ENCODE measurements at regions not wholly inside any gene's neighbourhood (a gene's known extent, or its start where the extent isn't known, plus 50 kb on each side); places are given as distances from the start of the nearest gene placed in this dataset.

GRCh38 chr13:111866731-111867245 lies 200.2 kb upstream of the SOX1 start:
- Histone ChIP-seq H3K4me1 (no peaks in the 10 kb centered on the region), H3K4me3 (no peak overlapping the region), H3K27me3 (no peaks in the 10 kb centered on the region), H3K36me3 (no peaks in the 10 kb centered on the region), H3K9me3 (no peaks in the 10 kb centered on the region), H3K27ac (no peak overlapping the region)
- in situ Hi-C loops (cut with MboI; ENCODE audit: low pct_ligation_motif_present in 1 of 4, low pct_unique_long_range_greater_than_20kb in 1 of 4, low sequenced_read_pairs in 3 of 4) (no loop called here), intact Hi-C loops (cut with DNase I; ENCODE audit: low total_unique reads) (no loop called here)
- TF ChIP-seq CTCF (IDR thresholded peaks at IDR 0.05) = no peak
- no peak for TF ChIP-seq POLR2A (IDR thresholded peaks at IDR 0.05)
- TF ChIP-seq POLR2AphosphoS5 (IDR thresholded peaks at IDR 0.05) = no peak
- TF ChIP-seq EP300 (IDR thresholded peaks at IDR 0.05; ENCODE audit: low read depth) = no peak
- 80% methylated on average over 10 to 11 of the region's 11 CpGs for WGBS, 2 donors (ENCODE audit: low coverage in 1 of 2)
- DNase-seq = no peak

GRCh38 chr13:111867657-111868056 lies 199.3 kb upstream of the SOX1 start:
- H3K27me3 ChIP-seq = no peaks in the 10 kb centered on the region
- in situ Hi-C loops (cut with MboI; ENCODE audit: low pct_ligation_motif_present in 1 of 4, low pct_unique_long_range_greater_than_20kb in 1 of 4, low sequenced_read_pairs in 3 of 4) (no loop called here), intact Hi-C loops (cut with DNase I; ENCODE audit: low total_unique reads) (no loop called here)
- no peak overlapping the region for H3K4me3 ChIP-seq
- no peak overlapping the region for H3K27ac ChIP-seq
- TF ChIP-seq POLR2AphosphoS5 (IDR thresholded peaks at IDR 0.05) (no peak), POLR2A (IDR thresholded peaks at IDR 0.05) (no peak), CTCF (IDR thresholded peaks at IDR 0.05) (no peak), EP300 (IDR thresholded peaks at IDR 0.05; ENCODE audit: low read depth) (no peak)
- H3K9me3 ChIP-seq = no peaks in the 10 kb centered on the region
- H3K4me1 ChIP-seq = no peaks in the 10 kb centered on the region
- DNase-seq = no peak
- whole genome bisulfite sequencing, 2 donors (ENCODE audit: low coverage in 1 of 2) = 76 to 88% methylated on average over 1 of the region's 1 CpG
- H3K36me3 ChIP-seq = no peaks in the 10 kb centered on the region

GRCh38 chr13:111868716-111869115 lies 198.2 kb upstream of the SOX1 start:
- H3K27ac ChIP-seq = no peak overlapping the region
- H3K27me3 ChIP-seq = no peaks in the 10 kb centered on the region
- H3K36me3 ChIP-seq = no peaks in the 10 kb centered on the region
- H3K9me3 ChIP-seq = no peaks in the 10 kb centered on the region
- in situ Hi-C loops (cut with MboI; ENCODE audit: low pct_ligation_motif_present in 1 of 4, low pct_unique_long_range_greater_than_20kb in 1 of 4, low sequenced_read_pairs in 3 of 4) = no loop called here
- TF ChIP-seq POLR2A (IDR thresholded peaks at IDR 0.05) = no peak
- TF ChIP-seq EP300 (IDR thresholded peaks at IDR 0.05; ENCODE audit: low read depth) = no peak
- TF ChIP-seq POLR2AphosphoS5 (IDR thresholded peaks at IDR 0.05) = no peak
- TF ChIP-seq CTCF (IDR thresholded peaks at IDR 0.05) = no peak
- intact Hi-C loops (cut with DNase I; ENCODE audit: low total_unique reads) = no loop called here
- no peaks in the 10 kb centered on the region for H3K4me1 ChIP-seq
- WGBS, 2 donors (ENCODE audit: low coverage in 1 of 2) = 81 to 100% methylated on average over 3 of the region's 3 CpGs
- DNase-seq = no peak
- no peak overlapping the region for H3K4me3 ChIP-seq

GRCh38 chr13:111872475-111873150 lies 194.3 kb upstream of the SOX1 start:
- intact Hi-C loops (cut with DNase I; ENCODE audit: low total_unique reads) (no loop called here), in situ Hi-C loops (cut with MboI; ENCODE audit: low pct_ligation_motif_present in 1 of 4, low pct_unique_long_range_greater_than_20kb in 1 of 4, low sequenced_read_pairs in 3 of 4) (no loop called here)
- DNase-seq = no peak
- no peaks in the 10 kb centered on the region for H3K27me3 ChIP-seq
- H3K9me3 ChIP-seq = no peaks in the 10 kb centered on the region
- no peak overlapping the region for H3K4me3 ChIP-seq
- 81% methylated on average over 12 of the region's 12 CpGs; no CpG with 5 or more reads in 1 of the 2 donors for WGBS, 2 donors (ENCODE audit: low coverage in 1 of 2)
- no peaks in the 10 kb centered on the region for H3K4me1 ChIP-seq
- no peaks in the 10 kb centered on the region for H3K36me3 ChIP-seq
- TF ChIP-seq POLR2AphosphoS5 (IDR thresholded peaks at IDR 0.05) (no peak), EP300 (IDR thresholded peaks at IDR 0.05; ENCODE audit: low read depth) (no peak), CTCF (IDR thresholded peaks at IDR 0.05) (no peak), POLR2A (IDR thresholded peaks at IDR 0.05) (no peak)
- H3K27ac ChIP-seq = no peak overlapping the region
